Upper lobe of left lung (tissue), 4 donors: ENCODE measurements at regions not wholly inside any gene's neighbourhood (a gene's known extent, or its start where the extent isn't known, plus 50 kb on each side); places are given as distances from the start of the nearest gene placed in this dataset.

Source experiments
- EP300 ChIP-seq, 4 donors: sonication (generic); formaldehyde crosslinking; IDR thresholded peaks; one replicate each; pipeline ENCODE4 v1.5.1; 2017; ENCODE audit warnings: antibody characterized with exemption in 4 of 4, control low read depth in 2 of 4
- POLR2A ChIP-seq, 4 donors: fragments of 450-650 bp; IDR thresholded peaks; one replicate each; pipeline ENCODE4 v1.5.1; 2016 to 2017; ENCODE audit warnings: antibody characterized with exemption in 4 of 4, mild to moderate bottlenecking in 2 of 4
- POLR2AphosphoS5 ChIP-seq, 2 donors: sonication (generic); formaldehyde crosslinking; IDR thresholded peaks; one replicate each; pipeline ENCODE4 v1.5.1; 2017; ENCODE audit warnings: antibody characterized with exemption in 2 of 2
- TF ChIP-seq, protein P1 (sequence below), 6 experiments: fragments of 450-650 bp in 4 of 6; fragments of 200-600 bp in 2 of 6; sonication (generic) in 2 of 6; IDR thresholded peaks; one replicate each; pipeline ENCODE4 v1.5.1; 2016 to 2019; ENCODE audit warnings: antibody characterized with exemption in 6 of 6

DNA sequence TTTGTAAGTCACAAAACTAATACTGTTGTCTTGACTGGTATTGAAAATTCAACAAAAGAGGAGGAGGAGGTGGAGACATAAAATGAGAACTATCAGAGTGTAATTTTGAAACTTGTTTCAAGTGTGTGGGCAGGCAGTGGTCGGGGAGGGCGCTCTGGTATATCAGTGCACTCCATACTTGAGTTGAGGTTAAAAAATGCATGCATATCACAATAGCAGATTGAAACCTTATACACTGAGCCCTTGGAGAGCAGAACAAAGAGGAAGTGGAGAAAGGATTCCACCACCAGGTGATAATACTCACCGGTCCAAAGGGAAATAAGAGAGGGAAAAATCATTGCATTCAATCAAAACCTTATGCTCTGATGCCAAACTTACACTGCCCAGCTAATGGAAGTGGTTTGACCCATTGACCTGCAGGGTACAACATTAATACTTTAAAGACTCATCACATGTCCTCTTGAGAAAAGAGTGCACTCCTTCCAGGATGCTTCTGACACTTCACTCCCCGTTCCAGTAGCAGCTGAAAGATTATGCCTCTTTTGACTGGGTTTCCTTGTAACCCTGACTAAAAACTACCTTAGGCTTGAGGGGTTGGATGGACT is 79.5 kb upstream of the FAM169A start:
- TF ChIP-seq POLR2AphosphoS5 (IDR thresholded peaks at IDR 0.05), result no peak
- TF ChIP-seq, protein P1, sequence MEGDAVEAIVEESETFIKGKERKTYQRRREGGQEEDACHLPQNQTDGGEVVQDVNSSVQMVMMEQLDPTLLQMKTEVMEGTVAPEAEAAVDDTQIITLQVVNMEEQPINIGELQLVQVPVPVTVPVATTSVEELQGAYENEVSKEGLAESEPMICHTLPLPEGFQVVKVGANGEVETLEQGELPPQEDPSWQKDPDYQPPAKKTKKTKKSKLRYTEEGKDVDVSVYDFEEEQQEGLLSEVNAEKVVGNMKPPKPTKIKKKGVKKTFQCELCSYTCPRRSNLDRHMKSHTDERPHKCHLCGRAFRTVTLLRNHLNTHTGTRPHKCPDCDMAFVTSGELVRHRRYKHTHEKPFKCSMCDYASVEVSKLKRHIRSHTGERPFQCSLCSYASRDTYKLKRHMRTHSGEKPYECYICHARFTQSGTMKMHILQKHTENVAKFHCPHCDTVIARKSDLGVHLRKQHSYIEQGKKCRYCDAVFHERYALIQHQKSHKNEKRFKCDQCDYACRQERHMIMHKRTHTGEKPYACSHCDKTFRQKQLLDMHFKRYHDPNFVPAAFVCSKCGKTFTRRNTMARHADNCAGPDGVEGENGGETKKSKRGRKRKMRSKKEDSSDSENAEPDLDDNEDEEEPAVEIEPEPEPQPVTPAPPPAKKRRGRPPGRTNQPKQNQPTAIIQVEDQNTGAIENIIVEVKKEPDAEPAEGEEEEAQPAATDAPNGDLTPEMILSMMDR (IDR thresholded peaks at IDR 0.05), result no peak
- no peak for TF ChIP-seq EP300 (IDR thresholded peaks at IDR 0.05)
- no peak for TF ChIP-seq POLR2A (IDR thresholded peaks at IDR 0.05)
